K562 (cell line): ENCODE measurements at regions not wholly inside any gene's neighbourhood (a gene's known extent, or its start where the extent isn't known, plus 50 kb on each side); places are given as distances from the start of the nearest gene placed in this dataset.

Experiments used
- ATAC-seq: fragments of 200-7000 bp; cut with Tn5 transposase; 3 replicates; pipeline ENCODE4 v1.9.1; 2020; ENCODE audit warnings: moderate library complexity
- BruUV-seq: library from RNA; stranded (reverse); fragments of 400-500 nt; replicated peaks from 2 replicates; lab custom pipeline; 2021; lab: Mats Ljungman, UMichigan
- CTCF ChIA-PET: fragments of 300-600 bp; formaldehyde crosslinking; extraction: SDS; loops from one replicate; lab custom pipeline; 2021; ENCODE audit warnings: low intra/inter-chr PET ratio; lab: Yijun Ruan, JAX
- POLR2A ChIA-PET: fragments of 300-600, 350-650 bp; sonication (Branson Sonifier 250); formaldehyde crosslinking; extraction: SDS; loops from one replicate; lab custom pipeline; 2021; ENCODE audit warnings: antibody characterized with exemption, inconsistent platforms; lab: Yijun Ruan, JAX
- DNase-seq, 4 experiments: peaks; one replicate each; pipeline versions ENCODE4 v3.0.0 to v3.0.0-alpha.2; 2011 to 2018; ENCODE audit warnings: low spot score in 3 of 4, mixed read lengths in 3 of 4; ENCODE audit errors: extremely low read depth in 1 of 4
- FAIRE-seq: peaks from 2 replicates; lab custom pipeline; 2011; peaks lifted over from hg19 to GRCh38; lab: Jason Lieb, UNC
- H2AFZ ChIP-seq: 2 replicates; pipeline ENCODE4 v1.6.0; 2011; ENCODE audit warnings: low read depth, low read length, control low read depth, inconsistent platforms
- H3K27ac ChIP-seq: fragments of 200-600 bp; 3 replicates; pipeline ENCODE4 v1.8.0; 2011; ENCODE audit warnings: low read depth, mild to moderate bottlenecking, control low read depth, inconsistent platforms, low read length, moderate library complexity, mixed read lengths; ENCODE audit errors: extremely low read depth
- H3K27me3 ChIP-seq, 2 experiments: fragments of 300-600 bp in 1 of 2; 2 replicates in 1 of 2; 3 replicates in 1 of 2; pipeline versions ENCODE4 v1.6.0 to v1.8.0; 2011; ENCODE audit warnings: inconsistent platforms in 2 of 2, low read length in 2 of 2, mild to moderate bottlenecking in 1 of 2, mixed read lengths in 1 of 2, moderate library complexity in 1 of 2; ENCODE audit not compliant: control insufficient read depth in 2 of 2, insufficient read depth in 2 of 2
- H3K36me3 ChIP-seq: fragments of 300-600 bp; 3 replicates; pipeline ENCODE4 v1.8.0; 2011; ENCODE audit warnings: mild to moderate bottlenecking, low read length, inconsistent platforms; ENCODE audit not compliant: control insufficient read depth, insufficient read depth
- H3K4me1 ChIP-seq, 2 experiments: fragments of 200-600 bp in 1 of 2; replicated peaks in 1 of 2; 2 replicates in 1 of 2; 3 replicates in 1 of 2; pipeline versions ENCODE4 v1.5.1 to v1.8.0; 2011; ENCODE audit warnings: inconsistent platforms in 2 of 2, low read length in 2 of 2, mild to moderate bottlenecking in 1 of 2, mixed read lengths in 1 of 2, moderate library complexity in 1 of 2; ENCODE audit not compliant: control insufficient read depth in 2 of 2, insufficient read depth in 2 of 2
- H3K4me2 ChIP-seq: 2 replicates; pipeline ENCODE4 v1.6.1; 2011; ENCODE audit warnings: low read length, control low read depth, inconsistent platforms, mixed read lengths; ENCODE audit not compliant: insufficient read depth
- H3K4me3 ChIP-seq: fragments of 200-600 bp; sonication (generic), shearing (Covaris generic); 2 replicates; pipeline ENCODE4 v1.5.1; 2016; ENCODE audit warnings: control low read depth, inconsistent platforms
- H3K79me2 ChIP-seq: fragments of 200-600 bp; 3 replicates; pipeline ENCODE4 v1.8.0; 2011; ENCODE audit warnings: low read length, inconsistent platforms; ENCODE audit not compliant: control insufficient read depth, insufficient read depth
- H3K9ac ChIP-seq, 2 experiments: 2 replicates each; pipeline versions ENCODE4 v1.6.0 to v1.6.1; 2011; ENCODE audit warnings: low read depth in 2 of 2, low read length in 2 of 2, control low read depth in 1 of 2, inconsistent platforms in 1 of 2, mild to moderate bottlenecking in 1 of 2, mixed read lengths in 1 of 2; ENCODE audit not compliant: insufficient read depth in 1 of 2
- H3K9me1 ChIP-seq: one replicate; pipeline ENCODE4 v1.6.0; 2011; ENCODE audit warnings: inconsistent platforms, mild to moderate bottlenecking, low read length, moderate library complexity; ENCODE audit not compliant: control insufficient read depth, insufficient read depth
- H3K9me3 ChIP-seq: replicated peaks from 2 replicates; pipeline ENCODE4 v1.5.1; 2011; ENCODE audit warnings: low read depth, low read length, inconsistent platforms; ENCODE audit not compliant: control insufficient read depth, insufficient read depth
- H4K20me1 ChIP-seq: replicated peaks from 2 replicates; pipeline ENCODE4 v1.6.1; 2011; ENCODE audit warnings: low read length, inconsistent platforms, mixed read lengths; ENCODE audit not compliant: control insufficient read depth, insufficient read depth
- ARID2 ChIP-seq: fragments of 450-650 bp; IDR thresholded peaks from 2 replicates; pipeline ENCODE4 v1.6.1; 2017; ENCODE audit warnings: antibody characterized with exemption, mild to moderate bottlenecking
- C11orf30 ChIP-seq: fragments of 450-650 bp; IDR thresholded peaks from 2 replicates; pipeline ENCODE4 v1.6.1; 2016; ENCODE audit warnings: low read depth, mild to moderate bottlenecking
- FIP1L1 ChIP-seq: fragments of 200-400 bp; formaldehyde crosslinking; IDR thresholded peaks from 2 replicates; pipeline ENCODE4 v1.6.1; 2018; ENCODE audit warnings: mild to moderate bottlenecking, low read depth, low read length; ENCODE audit not compliant: poor library complexity, severe bottlenecking
- NR1H2 ChIP-seq: sonication (generic); formaldehyde crosslinking; IDR thresholded peaks from 2 replicates; pipeline ENCODE4 v1.4.0; 2020; ENCODE audit warnings: mild to moderate bottlenecking, missing genetic modification reagents
- RFX7 ChIP-seq: fragments of 250-450 bp; sonication (Bioruptor Pico); IDR thresholded peaks from 2 replicates; pipeline ENCODE4 v1.5.1; 2021; ENCODE audit warnings: mild to moderate bottlenecking
- ZNF217 ChIP-seq: sonication (generic); formaldehyde crosslinking; IDR thresholded peaks from 2 replicates; pipeline ENCODE4 v1.8.0; 2022; ENCODE audit warnings: mild to moderate bottlenecking, missing genetic modification reagents
- ZNF316 ChIP-seq: fragments of 450-650 bp; IDR thresholded peaks from 2 replicates; pipeline ENCODE4 v1.6.1; 2016
- ZNF830 ChIP-seq: fragments of 250-450 bp; sonication (Bioruptor Pico); IDR thresholded peaks from 2 replicates; pipeline ENCODE4 v1.5.0; 2021; ENCODE audit warnings: mild to moderate bottlenecking
- WGBS: fragments of 100-300 bp; shearing (Covaris generic); methylation state at CpG from one replicate; pipeline ENCODE4 v1.1.6; 2016; ENCODE audit warnings: low coverage, mixed read lengths; ENCODE audit not compliant: insufficient coverage; ENCODE audit errors: missing lambda C conversion rate; 5-methylcytosine and 5-hydroxymethylcytosine counted together
- in situ Hi-C: fragments of 300-500 bp; cut with MboI; formaldehyde crosslinking; loops from 4 replicates; pipeline ENCODE4 v1.15.0; 2018; ENCODE audit warnings: inconsistent platforms, mixed read lengths
- intact Hi-C: fragments of 100-400 bp; cut with micrococcal nuclease; formaldehyde crosslinking; loops from 2 replicates; pipeline ENCODE4 v1.14.2; 2022
- TF ChIP-seq, protein P1 (sequence below): fragments of 250-450 bp; sonication (Bioruptor Pico); IDR thresholded peaks from 2 replicates; pipeline ENCODE4 v1.8.0; 2021; ENCODE audit warnings: borderline replicate concordance, mild to moderate bottlenecking, moderate library complexity; ENCODE audit not compliant: poor library complexity, severe bottlenecking
- TF ChIP-seq, protein P2 (sequence below), 3 experiments: fragments of 200-800 bp in 1 of 3; sonication (Bioruptor generic) in 1 of 3; sonication (generic) in 1 of 3; formaldehyde crosslinking in 1 of 3; IDR thresholded peaks; 2 replicates each; pipeline versions ENCODE4 v1.6.1 to v1.8.0; 2016 to 2022; ENCODE audit warnings: mild to moderate bottlenecking in 2 of 3, missing compliant biosample characterization in 2 of 3, missing genetic modification characterization in 2 of 3, missing genetic modification reagents in 1 of 3
- TF ChIP-seq, protein P3 (sequence below), 3 experiments: fragments of 200-800 bp in 1 of 3; fragments of 250-450 bp in 1 of 3; fragments of 450-650 bp in 1 of 3; sonication (Bioruptor Pico) in 1 of 3; sonication (Bioruptor generic) in 1 of 3; formaldehyde crosslinking in 1 of 3; IDR thresholded peaks; 2 replicates each; pipeline versions ENCODE4 v1.6.1 to v1.8.0; 2016 to 2022; ENCODE audit warnings: mild to moderate bottlenecking in 2 of 3, missing genetic modification characterization in 2 of 3, missing compliant biosample characterization in 1 of 3, moderate library complexity in 1 of 3

DNA sequence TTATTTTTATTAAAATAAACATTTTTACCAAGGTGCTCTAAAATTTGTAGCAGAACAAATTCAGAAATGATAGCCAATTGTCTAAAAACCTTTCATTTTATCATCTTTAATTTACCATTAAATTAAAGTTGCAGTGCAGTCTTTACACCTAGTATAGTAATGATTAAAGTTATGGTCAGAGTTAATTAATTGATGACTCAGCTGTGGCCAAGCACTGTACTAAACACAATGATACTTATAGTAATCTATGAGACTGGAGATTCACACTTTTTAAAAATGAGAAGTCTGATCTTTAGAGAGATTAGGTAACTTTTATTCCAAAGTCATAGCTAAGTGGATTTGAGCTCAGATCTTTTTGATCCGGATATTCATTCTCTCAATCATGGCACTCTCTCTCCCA is 621.1 kb upstream of the MEF2C start:
- H3K4me1 ChIP-seq: no peaks in the 10 kb centered on the region
- no peak overlapping the region for H3K27ac ChIP-seq
- H3K9me1 ChIP-seq: no peaks in the 10 kb centered on the region
- no peaks in the 10 kb centered on the region for H3K9me3 ChIP-seq
- no peak for ATAC-seq
- in situ Hi-C loops (no loop called here), intact Hi-C loops (no loop called here)
- H3K27me3 ChIP-seq: no peaks in the 10 kb centered on the region
- no peak for FAIRE-seq
- ChIA-PET CTCF (no interaction called here), POLR2A (interaction anchor here (0.7 kb wide), 1 partner anchor 19 kb away, joined by 3 read pairs; no protein-coding TSS in a partner anchor)
- H3K79me2 ChIP-seq: no peaks in the 10 kb centered on the region
- H3K4me3 ChIP-seq: no peak overlapping the region
- DNase-seq: no peak
- no peaks in the 10 kb centered on the region for H3K36me3 ChIP-seq
- H3K4me2 ChIP-seq: no peak overlapping the region
- H4K20me1 ChIP-seq: no peaks in the 10 kb centered on the region
- WGBS: 0% methylated on average over 1 of the region's 1 CpG
- TF ChIP-seq RFX7 (CRISPR knock-in tag) (no peak), ZNF316 (peak; percentile 44; the same call in 1 of the 2 replicates), ARID2 (no peak), C11orf30 (peak; percentile 9; the same call in 1 of the 2 replicates), FIP1L1 (no peak), ZNF217 (CRISPR knock-in tag) (no peak), ZNF830 (CRISPR knock-in tag) (no peak), NR1H2 (CRISPR knock-in tag) (no peak)
- TF ChIP-seq, protein P1, sequence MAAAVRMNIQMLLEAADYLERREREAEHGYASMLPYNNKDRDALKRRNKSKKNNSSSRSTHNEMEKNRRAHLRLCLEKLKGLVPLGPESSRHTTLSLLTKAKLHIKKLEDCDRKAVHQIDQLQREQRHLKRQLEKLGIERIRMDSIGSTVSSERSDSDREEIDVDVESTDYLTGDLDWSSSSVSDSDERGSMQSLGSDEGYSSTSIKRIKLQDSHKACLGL (CRISPR knock-in tag): no peak
- TF ChIP-seq, protein P2, sequence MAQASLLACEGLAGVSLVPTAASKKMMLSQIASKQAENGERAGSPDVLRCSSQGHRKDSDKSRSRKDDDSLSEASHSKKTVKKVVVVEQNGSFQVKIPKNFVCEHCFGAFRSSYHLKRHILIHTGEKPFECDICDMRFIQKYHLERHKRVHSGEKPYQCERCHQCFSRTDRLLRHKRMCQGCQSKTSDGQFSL (CRISPR knock-in tag; IDR thresholded peaks at IDR 0.05): no peak
- TF ChIP-seq, protein P2 (tag; IDR thresholded peaks at IDR 0.05): no peak
- TF ChIP-seq, protein P3, sequence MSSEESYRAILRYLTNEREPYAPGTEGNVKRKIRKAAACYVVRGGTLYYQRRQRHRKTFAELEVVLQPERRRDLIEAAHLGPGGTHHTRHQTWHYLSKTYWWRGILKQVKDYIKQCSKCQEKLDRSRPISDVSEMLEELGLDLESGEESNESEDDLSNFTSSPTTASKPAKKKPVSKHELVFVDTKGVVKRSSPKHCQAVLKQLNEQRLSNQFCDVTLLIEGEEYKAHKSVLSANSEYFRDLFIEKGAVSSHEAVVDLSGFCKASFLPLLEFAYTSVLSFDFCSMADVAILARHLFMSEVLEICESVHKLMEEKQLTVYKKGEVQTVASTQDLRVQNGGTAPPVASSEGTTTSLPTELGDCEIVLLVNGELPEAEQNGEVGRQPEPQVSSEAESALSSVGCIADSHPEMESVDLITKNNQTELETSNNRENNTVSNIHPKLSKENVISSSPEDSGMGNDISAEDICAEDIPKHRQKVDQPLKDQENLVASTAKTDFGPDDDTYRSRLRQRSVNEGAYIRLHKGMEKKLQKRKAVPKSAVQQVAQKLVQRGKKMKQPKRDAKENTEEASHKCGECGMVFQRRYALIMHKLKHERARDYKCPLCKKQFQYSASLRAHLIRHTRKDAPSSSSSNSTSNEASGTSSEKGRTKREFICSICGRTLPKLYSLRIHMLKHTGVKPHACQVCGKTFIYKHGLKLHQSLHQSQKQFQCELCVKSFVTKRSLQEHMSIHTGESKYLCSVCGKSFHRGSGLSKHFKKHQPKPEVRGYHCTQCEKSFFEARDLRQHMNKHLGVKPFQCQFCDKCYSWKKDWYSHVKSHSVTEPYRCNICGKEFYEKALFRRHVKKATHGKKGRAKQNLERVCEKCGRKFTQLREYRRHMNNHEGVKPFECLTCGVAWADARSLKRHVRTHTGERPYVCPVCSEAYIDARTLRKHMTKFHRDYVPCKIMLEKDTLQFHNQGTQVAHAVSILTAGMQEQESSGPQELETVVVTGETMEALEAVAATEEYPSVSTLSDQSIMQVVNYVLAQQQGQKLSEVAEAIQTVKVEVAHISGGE (CRISPR knock-in tag; IDR thresholded peaks at IDR 0.05): no peak
- no peak overlapping the region for H3K9ac ChIP-seq
- H2AFZ ChIP-seq: no peak overlapping the region
- no TSS peak for BruUV-seq
